GM21447 (cell line): ENCODE measurements at regions not wholly inside any gene's neighbourhood (a gene's known extent, or its start where the extent isn't known, plus 50 kb on each side); places are given as distances from the start of the nearest gene placed in this dataset.

Source experiments
- ATAC-seq: cut with Tn5 transposase; IDR thresholded peaks from one replicate; pipeline ENCODE4 v1.9.1; 2021; ENCODE audit not compliant: unreplicated experiment

GRCh38 chrX:69279234-69279633 is 114.0 kb upstream of the PJA1 start:
- no peak for ATAC-seq

GRCh38 chrX:69278031-69278687 is 112.9 kb upstream of the PJA1 start:
- no peak for ATAC-seq

- ATAC-seq = no peak
These were observed 112.2 kb upstream of the PJA1 start for GRCh38 chrX:69277369-69277990.

GRCh38 chrX:69268611-69269010 is 103.4 kb upstream of the PJA1 start:
- no peak for ATAC-seq

GRCh38 chrX:69264158-69264581 is 98.9 kb upstream of the PJA1 start:
- ATAC-seq = no peak

- ATAC-seq = no peak
These were observed 98.1 kb upstream of the PJA1 start for GRCh38 chrX:69263251-69263820.

- no peak for ATAC-seq
These were observed 97.0 kb upstream of the PJA1 start for GRCh38 chrX:69262036-69262936.

- ATAC-seq = no peak
These were observed 94.9 kb upstream of the PJA1 start for GRCh38 chrX:69260169-69260568.

GRCh38 chrX:69258893-69259292 is 93.6 kb upstream of the PJA1 start:
- ATAC-seq = no peak

GRCh38 chrX:69257499-69258127 is 92.4 kb upstream of the PJA1 start:
- ATAC-seq = no peak

GRCh38 chrX:69256291-69256565 is 91.0 kb upstream of the PJA1 start:
- ATAC-seq = no peak

- no peak for ATAC-seq
These were observed 90.4 kb upstream of the PJA1 start for GRCh38 chrX:69255441-69256290.

GRCh38 chrX:69253821-69254220 is 88.6 kb upstream of the PJA1 start:
- ATAC-seq = no peak

GRCh38 chrX:69243276-69243675 is 78.0 kb upstream of the PJA1 start:
- no peak for ATAC-seq

- no peak for ATAC-seq
These were observed 73.6 kb upstream of the PJA1 start for GRCh38 chrX:69238887-69239231.

- no peak for ATAC-seq
These were observed 73.0 kb upstream of the PJA1 start for GRCh38 chrX:69238114-69238886.

GRCh38 chrX:69237236-69237635 is 72.0 kb upstream of the PJA1 start:
- ATAC-seq = no peak

- ATAC-seq = no peak
These were observed 71.4 kb upstream of the PJA1 start for GRCh38 chrX:69236641-69237040.

GRCh38 chrX:69234624-69235023 is 69.4 kb upstream of the PJA1 start:
- no peak for ATAC-seq

- no peak for ATAC-seq
These were observed 67.7 kb upstream of the PJA1 start for GRCh38 chrX:69232945-69233344.
